Subcutaneous abdominal adipose tissue (tissue), 5 donors: ENCODE measurements at regions not wholly inside any gene's neighbourhood (a gene's known extent, or its start where the extent isn't known, plus 50 kb on each side); places are given as distances from the start of the nearest gene placed in this dataset.
"Not testable (repeated sequence)": the region's sequence is repeated elsewhere in the genome, so short reads cannot be mapped to it uniquely, and the experiment has no call there.

Source experiments
- H3K27ac ChIP-seq: one replicate; pipeline ENCODE4 v1.7.0; 2013; ENCODE audit warnings: low read depth, mild to moderate bottlenecking, inconsistent platforms, low read length, moderate library complexity
- H3K27me3 ChIP-seq, 5 donors: one replicate each; pipeline ENCODE4 v1.7.0; 2013; ENCODE audit warnings: low read length in 5 of 5, inconsistent platforms in 1 of 5; ENCODE audit not compliant: control insufficient read depth in 5 of 5, insufficient read depth in 4 of 5
- H3K36me3 ChIP-seq, 5 donors: one replicate each; pipeline ENCODE4 v1.7.0; 2013; ENCODE audit warnings: low read length in 5 of 5; ENCODE audit not compliant: control insufficient read depth in 5 of 5, insufficient read depth in 5 of 5
- H3K4me1 ChIP-seq, 5 donors: one replicate each; pipeline ENCODE4 v1.7.0; 2013; ENCODE audit warnings: low read length in 5 of 5, mild to moderate bottlenecking in 3 of 5, moderate library complexity in 1 of 5; ENCODE audit not compliant: control insufficient read depth in 5 of 5, insufficient read depth in 5 of 5
- H3K4me3 ChIP-seq, 5 donors: one replicate each; pipeline ENCODE4 v1.7.0; 2013; ENCODE audit warnings: low read length in 5 of 5, low read depth in 1 of 5
- H3K9ac ChIP-seq, 5 donors: one replicate each; pipeline ENCODE4 v1.7.0; 2013; ENCODE audit warnings: low read length in 5 of 5, mild to moderate bottlenecking in 4 of 5, moderate library complexity in 3 of 5
- H3K9me3 ChIP-seq, 5 donors: one replicate each; pipeline ENCODE4 v1.7.0; 2013; ENCODE audit warnings: low read length in 5 of 5; ENCODE audit not compliant: control insufficient read depth in 5 of 5
- donor health status: healthy.
- donor health status: healthy.
- donor health status: healthy.
- donor health status: healthy.
- donor health status: healthy.

DNA sequence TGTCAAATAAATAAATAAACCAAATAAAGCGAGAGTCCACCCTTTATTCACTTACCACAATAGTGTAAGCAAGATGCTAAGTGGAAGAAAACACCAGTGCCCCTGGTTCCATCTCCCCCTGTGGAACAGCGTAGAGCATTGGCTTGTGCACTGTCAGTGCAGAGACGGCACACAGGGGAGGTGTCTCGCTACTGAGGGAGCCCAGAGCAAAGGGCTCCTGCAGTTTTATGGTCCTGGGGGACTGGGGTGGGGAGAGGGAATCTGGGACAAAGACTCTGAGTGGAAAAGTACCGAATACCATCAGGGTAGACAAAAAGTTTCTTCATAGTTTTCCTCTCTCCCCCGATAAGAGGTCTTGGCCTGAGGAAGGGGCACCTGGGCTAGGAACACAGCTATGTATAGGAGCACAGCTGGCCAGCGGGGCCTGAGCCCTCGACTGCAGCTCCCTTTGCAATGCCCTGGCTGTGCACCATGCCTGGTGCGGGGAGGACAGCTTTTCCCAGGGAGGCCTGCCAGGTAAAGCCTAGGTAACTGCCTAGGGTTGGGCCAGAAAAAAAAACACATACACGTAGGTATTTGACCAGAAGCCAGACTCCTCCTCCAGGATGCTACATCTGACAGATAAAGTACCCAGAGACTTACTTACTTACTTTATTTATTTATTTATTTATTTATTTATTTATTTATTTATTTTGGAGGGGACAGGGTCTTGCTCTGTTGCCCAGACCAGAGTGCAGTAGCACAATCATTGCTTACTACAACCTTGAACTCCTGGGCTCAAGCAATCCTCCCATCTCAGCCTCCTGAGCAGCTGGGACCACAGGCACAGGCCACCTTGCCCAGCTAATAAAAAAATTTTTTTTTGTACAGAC, 88.8 kb upstream of the KIF5B start:
- Histone ChIP-seq H3K27ac (peak overlapping the region; percentile 30), H3K9ac (peak overlapping the region in 2 of 5 donors; percentile 1 to 44), H3K4me1 (peaks cover 11 to 37% (median 26%) of the 10 kb centered on the region in 5 donors), H3K36me3 (no peaks in the 10 kb centered on the region), H3K9me3 (peaks cover 0 to 3% (median 0%) of the 10 kb centered on the region in 5 donors), H3K27me3 (peaks cover 0 to 3% (median 0%) of the 10 kb centered on the region in 5 donors), H3K4me3 (peak overlapping the region in 1 of 5 donors; percentile 21)

DNA sequence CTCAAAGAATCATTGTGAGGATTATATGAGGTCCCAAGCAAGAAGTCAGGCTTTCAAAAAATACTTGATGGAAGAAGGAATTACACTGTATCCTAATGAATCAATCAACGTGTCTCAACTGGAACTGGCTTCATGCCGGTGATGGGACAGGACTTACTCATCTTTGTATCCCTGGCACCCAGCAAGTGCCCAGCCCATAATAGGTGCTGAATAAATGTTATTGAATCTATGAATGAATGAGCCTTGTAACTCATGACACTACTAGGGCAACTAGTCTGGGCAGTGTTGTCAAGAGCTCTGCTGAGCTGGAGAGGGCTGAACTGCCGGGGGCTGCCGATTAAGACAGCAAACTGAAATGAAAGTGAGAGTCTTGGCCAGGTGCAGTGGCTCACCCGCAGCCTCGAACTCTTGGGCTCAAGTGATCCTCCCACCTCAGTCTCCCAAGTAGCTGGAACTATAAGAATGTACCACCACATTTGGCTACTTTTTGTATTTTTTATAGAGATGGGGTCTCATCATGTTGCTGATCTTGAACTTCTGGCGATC, 87.2 kb upstream of the KIF5B start:
- H3K4me3 ChIP-seq = no peak overlapping the region
- no peaks in the 10 kb centered on the region for H3K36me3 ChIP-seq
- H3K27me3 ChIP-seq = no peaks in the 10 kb centered on the region
- H3K27ac ChIP-seq = no peak overlapping the region
- peaks cover 5 to 43% (median 32%) of the 10 kb centered on the region in 5 donors for H3K4me1 ChIP-seq
- H3K9me3 ChIP-seq = peaks cover 0 to 3% (median 0%) of the 10 kb centered on the region in 5 donors
- no peak overlapping the region for H3K9ac ChIP-seq

DNA sequence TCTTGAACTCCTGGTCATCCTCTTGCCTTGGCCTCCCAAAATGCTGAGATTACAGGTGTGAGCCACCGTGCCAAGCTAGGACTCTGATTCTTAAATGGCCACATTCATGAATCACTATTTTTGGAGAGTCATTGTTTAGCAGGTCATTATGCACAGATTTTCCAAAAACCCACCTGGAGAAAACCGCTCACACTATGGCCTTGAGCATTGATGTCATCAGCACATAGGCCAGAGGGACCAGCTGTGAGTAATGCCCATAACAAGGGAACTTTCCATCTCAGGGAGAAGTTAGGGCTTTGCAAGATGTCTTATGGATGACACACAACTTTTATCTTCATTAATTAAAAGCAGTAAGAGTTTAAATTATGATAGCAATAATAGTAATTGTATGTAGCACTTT, 86.4 kb upstream of the KIF5B start:
- H3K27me3 ChIP-seq = no peaks in the 10 kb centered on the region
- H3K27ac ChIP-seq = no peak overlapping the region
- peaks cover 0 to 1% (median 0%) of the 10 kb centered on the region in 5 donors for H3K9me3 ChIP-seq
- no peaks in the 10 kb centered on the region for H3K36me3 ChIP-seq
- peaks cover 5 to 44% (median 32%) of the 10 kb centered on the region in 5 donors for H3K4me1 ChIP-seq
- H3K9ac ChIP-seq = no peak overlapping the region
- H3K4me3 ChIP-seq = no peak overlapping the region

DNA sequence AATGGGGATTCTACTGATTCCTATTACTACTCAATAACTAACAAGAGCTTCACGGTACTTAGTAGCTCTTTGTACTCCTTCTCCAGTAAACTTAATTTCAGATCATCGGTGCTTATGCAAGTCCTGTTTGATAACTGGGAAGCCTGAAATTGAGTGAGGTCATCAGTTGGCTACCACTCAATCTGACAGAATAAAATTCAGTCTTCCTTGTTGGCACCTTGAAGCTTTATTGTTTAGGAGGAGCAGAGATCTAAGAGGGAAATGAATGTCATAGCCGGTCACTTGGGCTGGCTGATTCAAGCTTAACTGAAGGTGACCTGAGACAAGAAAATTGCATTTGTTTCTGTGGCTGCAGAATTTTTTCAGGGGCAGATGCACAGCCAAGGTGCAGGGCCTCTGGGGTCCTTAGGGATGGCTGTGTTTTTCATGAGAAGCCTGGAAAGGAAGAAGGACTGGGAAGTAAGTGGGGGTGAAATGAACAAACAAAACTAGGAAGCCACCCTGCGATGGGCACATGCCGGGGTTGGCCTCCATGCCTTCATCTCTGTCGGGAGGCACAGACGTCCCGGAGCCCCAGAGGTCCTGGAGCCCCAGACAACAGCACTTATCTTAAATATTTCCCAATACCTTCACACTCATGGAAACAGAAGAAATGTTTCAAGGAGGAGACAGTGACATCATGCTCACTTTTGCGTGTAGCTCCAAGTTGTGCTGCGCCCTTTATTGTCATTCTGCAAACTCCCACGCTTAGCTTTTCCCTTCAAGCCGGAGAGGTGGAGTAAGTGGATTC, 85.0 kb upstream of the KIF5B start:
- no peak overlapping the region for H3K9ac ChIP-seq
- peak overlapping the region in 1 of 5 donors; percentile 23 for H3K4me3 ChIP-seq
- H3K9me3 ChIP-seq = no peaks in the 10 kb centered on the region
- H3K36me3 ChIP-seq = no peaks in the 10 kb centered on the region
- peak overlapping the region; percentile 75 for H3K27ac ChIP-seq
- H3K4me1 ChIP-seq = peaks cover 5 to 49% (median 32%) of the 10 kb centered on the region in 5 donors
- no peaks in the 10 kb centered on the region for H3K27me3 ChIP-seq

DNA sequence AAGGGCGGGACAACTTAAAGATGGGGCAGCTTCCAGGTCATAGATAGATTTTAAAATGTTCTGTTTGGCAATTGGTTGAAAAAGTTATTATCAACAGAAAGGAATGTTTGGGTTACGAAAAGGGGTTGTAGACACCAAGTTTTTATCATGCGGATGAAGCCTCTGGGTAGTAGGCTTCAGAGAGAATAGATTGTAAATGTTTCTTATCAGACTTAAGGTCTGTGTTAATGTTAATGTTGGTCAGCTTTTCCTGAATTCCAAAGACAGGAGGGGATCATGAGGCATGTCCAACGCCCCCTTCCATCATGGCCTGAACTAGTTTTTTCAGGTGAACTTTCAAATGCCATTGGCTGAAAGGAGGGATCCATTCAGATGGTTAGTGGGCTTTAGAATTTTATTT, 84.2 kb upstream of the KIF5B start:
- no peaks in the 10 kb centered on the region for H3K9me3 ChIP-seq
- no peaks in the 10 kb centered on the region for H3K27me3 ChIP-seq
- peak overlapping the region; percentile 75 for H3K27ac ChIP-seq
- H3K4me1 ChIP-seq = peaks cover 5 to 49% (median 32%) of the 10 kb centered on the region in 5 donors
- H3K9ac ChIP-seq = no peak overlapping the region
- H3K4me3 ChIP-seq = no peak overlapping the region
- H3K36me3 ChIP-seq = no peaks in the 10 kb centered on the region

DNA sequence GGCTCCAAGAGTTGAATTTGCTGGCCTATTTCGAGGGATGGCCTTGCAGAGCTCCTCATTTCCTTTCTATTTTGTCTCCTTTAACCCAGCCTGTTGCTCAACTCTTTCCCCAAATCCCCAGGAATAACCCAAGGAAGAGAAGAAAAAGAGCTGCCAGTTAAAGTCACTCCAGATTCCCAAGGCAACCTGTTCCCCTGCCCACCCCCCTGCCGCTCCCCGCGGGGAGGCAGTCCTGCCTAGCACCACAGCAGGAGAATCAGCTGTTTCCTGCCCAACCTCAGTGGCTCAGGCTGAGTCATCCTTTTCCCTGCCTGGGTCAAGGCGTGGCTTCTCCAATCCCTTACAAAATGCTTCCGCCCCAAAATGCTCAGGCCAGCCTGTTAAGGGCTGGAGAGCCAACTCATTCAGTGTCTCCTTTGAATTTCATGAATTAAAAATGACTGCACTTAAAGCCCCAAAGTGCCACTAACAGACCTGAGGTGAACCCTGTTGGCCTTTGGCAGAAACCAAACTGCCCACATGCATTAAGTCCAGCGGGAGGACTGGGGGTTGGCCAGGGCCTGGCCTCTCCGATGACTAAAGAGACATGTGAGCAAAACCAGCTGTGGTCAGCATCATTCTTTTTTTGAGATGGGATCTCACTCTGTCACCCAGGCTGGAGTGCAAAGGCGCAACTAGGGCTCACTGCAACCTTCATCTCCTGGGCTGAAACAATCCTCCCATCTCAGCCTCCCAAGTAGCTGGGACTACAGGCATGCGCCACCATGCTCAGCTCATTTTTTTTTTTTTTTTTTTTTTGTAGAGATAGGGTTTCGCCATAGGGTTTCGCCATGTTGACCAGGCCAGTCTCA, 83.2 kb upstream of the KIF5B start:
- Histone ChIP-seq H3K9ac (peak overlapping the region in 3 of 5 donors; percentile 6 to 12 (median 11)), H3K4me1 (peaks cover 5 to 40% (median 29%) of the 10 kb centered on the region in 5 donors), H3K27me3 (no peaks in the 10 kb centered on the region), H3K9me3 (no peaks in the 10 kb centered on the region), H3K27ac (peak overlapping the region; percentile 75), H3K4me3 (peak overlapping the region in 2 of 5 donors; percentile 9 to 48), H3K36me3 (no peaks in the 10 kb centered on the region)

DNA sequence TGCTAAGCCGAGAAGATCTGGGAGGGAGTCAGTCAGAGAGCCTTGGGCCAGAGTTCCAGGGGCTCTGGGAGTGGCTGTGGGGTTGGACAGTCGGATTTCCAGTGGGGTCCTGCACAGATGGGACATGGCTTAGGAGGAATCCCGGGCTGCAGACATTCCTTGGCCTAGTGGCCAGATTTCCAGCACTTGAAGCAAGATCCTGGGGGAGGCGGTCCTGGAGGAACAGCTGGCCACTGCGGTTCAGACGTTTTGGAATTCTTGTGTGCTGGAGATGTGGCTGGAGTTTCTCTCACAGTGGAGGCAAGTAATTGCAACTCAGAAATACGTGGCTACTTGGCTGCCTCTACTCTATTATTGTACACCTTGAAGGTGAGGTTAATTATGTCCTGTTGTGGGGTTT, 80.7 kb upstream of the KIF5B start:
- H3K4me1 ChIP-seq = peaks cover 5 to 38% (median 30%) of the 10 kb centered on the region in 5 donors
- not testable (repeated sequence) for H3K36me3 ChIP-seq, H3K27me3 ChIP-seq, H3K9me3 ChIP-seq, H3K9ac ChIP-seq, H3K4me3 ChIP-seq, H3K27ac ChIP-seq

DNA sequence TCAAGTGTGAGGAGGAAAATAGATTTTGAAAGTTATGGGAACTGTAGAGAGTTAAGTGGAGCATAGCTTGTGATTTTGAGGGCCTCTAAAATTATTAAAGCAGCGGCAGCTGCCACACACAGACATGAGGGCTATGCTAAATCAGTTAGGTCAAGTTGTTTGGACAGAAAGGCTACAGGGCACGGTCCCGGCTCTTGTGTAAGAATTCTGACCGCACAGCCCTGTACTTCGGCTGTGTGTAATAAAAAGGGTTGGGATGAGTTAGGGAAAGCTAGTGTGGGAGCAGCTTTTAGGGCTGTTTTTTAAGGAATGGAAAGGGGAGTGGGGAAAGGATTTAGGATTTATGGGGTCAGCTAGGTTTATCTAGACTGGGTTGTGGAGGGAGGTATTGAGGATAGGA, 79.6 kb upstream of the KIF5B start:
- peaks cover 3 to 30% (median 28%) of the 10 kb centered on the region in 5 donors for H3K4me1 ChIP-seq
- not testable (repeated sequence) for H3K4me3 ChIP-seq, H3K9me3 ChIP-seq, H3K36me3 ChIP-seq, H3K27me3 ChIP-seq, H3K27ac ChIP-seq, H3K9ac ChIP-seq

DNA sequence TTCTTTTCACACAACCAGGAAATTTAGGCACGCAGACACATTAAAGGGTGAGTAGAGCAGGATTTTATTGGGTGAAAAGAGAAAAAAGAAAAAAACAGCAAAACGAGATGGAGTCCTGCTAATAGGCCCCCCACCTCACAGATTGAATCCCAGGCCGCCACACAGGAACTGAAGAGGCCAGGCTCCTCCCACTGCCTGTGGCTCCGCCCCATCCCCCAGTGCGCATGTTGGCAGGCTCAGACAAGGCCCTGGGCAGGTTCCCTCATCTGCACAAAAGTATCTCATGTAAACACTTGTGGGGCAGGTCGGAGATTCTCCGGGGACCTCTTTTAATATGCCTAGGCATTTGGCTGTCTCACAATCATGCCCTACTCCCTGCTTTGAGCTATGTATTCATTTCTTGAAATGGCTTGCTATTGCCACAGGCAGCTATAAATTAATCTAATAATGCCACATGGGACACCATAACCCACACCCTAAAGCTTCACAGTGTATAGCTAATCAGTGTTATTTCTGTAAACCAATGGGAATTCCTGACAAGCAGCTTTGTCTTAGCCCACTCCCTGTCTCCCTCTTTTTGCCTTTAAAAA, 76.2 kb upstream of the KIF5B start:
- no peak overlapping the region for H3K27ac ChIP-seq
- no peak overlapping the region for H3K9ac ChIP-seq
- no peaks in the 10 kb centered on the region for H3K36me3 ChIP-seq
- peaks cover 0 to 10% (median 5%) of the 10 kb centered on the region in 5 donors for H3K4me1 ChIP-seq
- H3K4me3 ChIP-seq = no peak overlapping the region
- no peaks in the 10 kb centered on the region for H3K9me3 ChIP-seq
- no peaks in the 10 kb centered on the region for H3K27me3 ChIP-seq
